G401.6 (cell line): ENCODE measurements at regions not wholly inside any gene's neighbourhood (a gene's known extent, or its start where the extent isn't known, plus 50 kb on each side); places are given as distances from the start of the nearest gene placed in this dataset.

Source experiments
- FAIRE-seq: peaks from 2 replicates; lab custom pipeline; 2012; peaks lifted over from hg19 to GRCh38; lab: Jason Lieb, UNC

- FAIRE-seq = no peak
These were observed 633.0 kb upstream of the MKI67 start for GRCh38 chr10:128759174-128759573.

- FAIRE-seq = no peak
These were observed 637.4 kb upstream of the MKI67 start for GRCh38 chr10:128763588-128763987.

- no peak for FAIRE-seq
These were observed 638.0 kb upstream of the MKI67 start for GRCh38 chr10:128764190-128764589.

GRCh38 chr10:128766915-128767314, 640.7 kb upstream of the MKI67 start:
- FAIRE-seq = no peak

- no peak for FAIRE-seq
These were observed 648.8 kb upstream of the MKI67 start for GRCh38 chr10:128774979-128775378.

- FAIRE-seq = no peak
These were observed 649.5 kb upstream of the MKI67 start for GRCh38 chr10:128775743-128776142.

- FAIRE-seq = no peak
These were observed 650.5 kb upstream of the MKI67 start for GRCh38 chr10:128776673-128777252.

GRCh38 chr10:128777342-128777741, 651.1 kb upstream of the MKI67 start:
- no peak for FAIRE-seq

- no peak for FAIRE-seq
These were observed 653.2 kb upstream of the MKI67 start for GRCh38 chr10:128779416-128779815.

- FAIRE-seq = no peak
These were observed 654.0 kb upstream of the MKI67 start for GRCh38 chr10:128780156-128780761.

- FAIRE-seq = no peak
These were observed 655.4 kb upstream of the MKI67 start for GRCh38 chr10:128781637-128782036.

- no peak for FAIRE-seq
These were observed 658.2 kb upstream of the MKI67 start for GRCh38 chr10:128784444-128784843.

- FAIRE-seq = no peak
These were observed 666.4 kb upstream of the MKI67 start for GRCh38 chr10:128792426-128793140.

GRCh38 chr10:128793726-128794655, 667.8 kb upstream of the MKI67 start:
- no peak for FAIRE-seq

- FAIRE-seq = no peak
These were observed 670.2 kb upstream of the MKI67 start for GRCh38 chr10:128796396-128796912.

- no peak for FAIRE-seq
These were observed 665.0 kb upstream of the MGMT start for GRCh38 chr10:128802062-128802461.

- no peak for FAIRE-seq
These were observed 663.3 kb upstream of the MGMT start for GRCh38 chr10:128803790-128804189.

- FAIRE-seq = no peak
These were observed 662.6 kb upstream of the MGMT start for GRCh38 chr10:128804411-128804810.

GRCh38 chr10:128808921-128809440, 658.1 kb upstream of the MGMT start:
- FAIRE-seq = no peak

GRCh38 chr10:128811511-128811910, 655.5 kb upstream of the MGMT start:
- FAIRE-seq = no peak

GRCh38 chr10:128812000-128812399, 655.0 kb upstream of the MGMT start:
- no peak for FAIRE-seq

GRCh38 chr10:128813574-128813973, 653.5 kb upstream of the MGMT start:
- FAIRE-seq = no peak
